GM12891 (cell line): ENCODE measurements at regions not wholly inside any gene's neighbourhood (a gene's known extent, or its start where the extent isn't known, plus 50 kb on each side); places are given as distances from the start of the nearest gene placed in this dataset.

Experiments
- POLR2A ChIP-seq: IDR thresholded peaks from 2 replicates; pipeline ENCODE4 v1.6.1; 2011; ENCODE audit warnings: low read depth, low read length, control low read depth
- POLR2AphosphoS5 ChIP-seq: IDR thresholded peaks from 2 replicates; pipeline ENCODE4 v1.6.1; 2011; ENCODE audit warnings: low read depth, low read length, control low read depth
- POU2F2 ChIP-seq: IDR thresholded peaks from 2 replicates; pipeline ENCODE4 v1.6.1; 2011; ENCODE audit warnings: low read depth, mild to moderate bottlenecking, control low read depth, low read length, moderate library complexity
- SPI1 ChIP-seq: IDR thresholded peaks from 2 replicates; pipeline ENCODE4 v1.6.1; 2011; ENCODE audit warnings: low read depth, low read length, control low read depth
- TAF1 ChIP-seq: IDR thresholded peaks from 2 replicates; pipeline ENCODE4 v1.6.1; 2011; ENCODE audit warnings: low read depth, low read length, control low read depth

DNA sequence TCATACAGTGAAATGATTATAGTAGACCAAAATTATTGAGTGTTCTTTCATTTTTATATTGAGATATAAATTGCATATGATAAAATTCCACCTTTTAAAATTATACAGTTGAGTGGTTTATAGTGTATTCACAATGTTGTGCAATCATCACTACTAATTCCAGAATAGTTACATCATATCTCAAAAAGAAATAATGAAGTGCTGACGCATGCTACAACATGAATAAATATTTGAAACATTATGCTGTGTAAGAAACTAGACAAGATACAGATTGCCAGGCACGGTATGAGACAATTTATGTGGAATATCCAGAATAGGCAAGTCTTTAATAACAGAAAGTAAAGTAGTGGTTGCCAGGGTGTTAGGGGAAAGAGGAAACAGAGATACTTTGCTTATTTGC lies 871.7 kb downstream of the FAM133A start:
- TF ChIP-seq POLR2A (no peak), POLR2AphosphoS5 (no peak), TAF1 (no peak), POU2F2 (no peak), SPI1 (no peak)
